Non-pigmented ciliary epithelial cell (primary cell): ENCODE measurements at regions not wholly inside any gene's neighbourhood (a gene's known extent, or its start where the extent isn't known, plus 50 kb on each side); places are given as distances from the start of the nearest gene placed in this dataset.

Source experiments
- DNase-seq: peaks from one replicate; pipeline ENCODE4 v3.0.0-alpha.2; 2010; ENCODE audit warnings: low read depth

DNA sequence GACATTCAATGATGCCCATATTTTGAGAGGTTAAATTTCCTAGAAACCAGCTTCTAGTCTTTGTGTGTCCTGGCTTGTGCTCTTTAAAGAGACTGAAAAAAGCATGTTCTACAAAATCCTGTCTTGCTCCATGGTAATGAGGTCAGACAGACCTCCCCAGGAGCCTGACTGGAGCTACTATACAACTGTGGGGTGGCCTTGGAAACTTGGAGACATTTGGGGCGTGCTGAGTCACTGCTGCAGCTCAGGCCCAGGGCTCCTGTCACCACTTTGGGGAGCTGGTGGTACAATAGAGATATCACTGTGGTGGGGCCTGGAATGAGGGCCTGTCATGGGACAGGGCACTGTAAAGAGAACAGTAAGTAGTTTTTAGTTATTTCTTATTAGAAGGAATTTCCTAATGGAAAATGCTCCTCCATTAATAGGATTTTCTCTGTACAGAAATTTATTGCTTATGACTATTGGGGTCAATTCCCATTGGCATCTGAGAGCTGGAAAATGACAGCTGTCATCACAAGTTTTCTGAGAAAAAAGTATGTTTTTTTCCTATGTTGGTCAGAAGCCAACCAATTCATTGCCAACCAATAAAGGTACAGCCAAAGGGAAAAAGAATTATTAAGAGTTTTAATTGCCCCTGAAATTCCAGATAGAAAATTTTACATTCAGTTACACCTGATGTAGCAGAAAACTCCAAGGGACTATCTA is 207.4 kb upstream of the JADE1 start:
- DNase-seq, result no peak

DNA sequence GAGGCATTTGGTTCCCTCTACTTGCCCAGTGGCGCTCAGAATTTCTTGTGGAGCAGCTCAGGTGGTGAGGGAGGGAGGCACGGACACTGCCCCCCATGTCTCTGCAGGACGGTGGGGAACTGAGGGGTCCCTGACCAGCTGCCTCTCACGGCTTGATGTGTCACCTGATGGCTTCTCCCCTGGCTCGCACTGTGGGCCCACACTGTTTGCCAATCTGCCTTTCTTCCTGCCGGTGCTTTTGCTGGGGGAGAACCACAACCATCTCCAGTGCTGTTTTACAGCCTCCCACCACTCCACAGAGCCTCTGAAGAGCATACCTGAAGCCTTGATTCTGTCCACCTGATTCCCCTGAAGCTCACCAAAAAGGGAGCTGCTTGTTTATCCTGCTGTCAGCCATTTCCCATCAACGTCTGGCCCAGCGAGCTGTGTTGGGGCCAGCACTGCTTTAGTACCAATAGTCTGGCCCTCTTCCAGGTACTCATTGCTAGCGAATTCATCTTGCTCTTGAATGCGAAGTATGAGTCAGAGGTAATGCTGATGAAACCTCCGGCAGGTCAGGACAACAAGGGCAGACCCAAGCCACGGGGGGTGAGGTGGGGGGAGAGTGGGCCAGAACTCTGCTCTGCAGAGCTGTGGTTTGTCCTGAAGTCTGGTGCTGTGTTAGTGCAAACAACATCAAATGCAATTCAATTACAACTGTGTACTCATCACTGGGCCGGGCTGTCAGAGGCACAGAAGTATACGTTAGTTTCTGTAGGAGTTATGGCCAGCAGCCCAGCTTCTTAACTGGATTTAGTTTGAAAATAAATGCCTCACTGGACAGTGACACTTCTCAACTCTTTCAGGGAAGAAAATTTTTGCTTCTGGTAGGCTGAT is 208.3 kb upstream of the JADE1 start:
- peak; percentile 95 for DNase-seq

DNA sequence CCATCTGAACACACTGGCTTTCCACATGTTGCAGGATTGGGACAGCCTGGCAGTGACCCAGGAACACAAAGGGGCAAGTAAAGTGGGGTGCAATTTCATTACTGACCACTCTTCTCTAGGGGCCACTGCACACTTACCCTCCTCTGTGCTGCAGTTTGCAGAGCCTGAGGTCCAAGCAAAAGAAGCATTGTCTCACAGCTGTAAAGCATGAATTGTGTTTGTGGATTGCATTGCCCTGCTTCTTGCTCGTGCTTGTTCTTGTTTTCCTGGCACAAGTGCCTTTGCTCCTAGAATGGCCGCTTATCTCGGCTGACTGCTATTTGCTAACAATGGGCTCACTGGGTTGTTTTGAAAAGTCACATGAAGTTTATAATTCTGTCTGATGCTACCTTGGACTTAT is 209.1 kb upstream of the JADE1 start:
- DNase-seq, result no peak

DNA sequence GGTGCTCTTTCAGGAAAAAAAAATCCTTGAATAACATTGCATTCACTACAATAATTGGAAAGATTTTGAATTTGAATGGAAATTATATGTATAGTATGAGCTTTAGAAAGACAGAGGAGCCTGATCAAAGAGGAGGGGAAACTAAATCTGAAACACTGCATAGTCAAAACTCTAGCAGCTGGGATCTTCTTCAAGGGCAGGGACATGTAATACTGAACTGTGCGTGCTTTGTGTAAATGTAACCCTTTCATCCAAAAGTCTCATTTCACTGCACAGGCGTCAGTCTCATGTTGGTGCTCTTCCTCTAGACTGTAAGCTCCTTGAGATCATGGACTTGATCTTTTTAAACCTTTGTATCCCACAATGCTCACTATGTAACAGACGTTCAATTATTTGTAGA is 212.0 kb upstream of the JADE1 start:
- DNase-seq, result no peak

DNA sequence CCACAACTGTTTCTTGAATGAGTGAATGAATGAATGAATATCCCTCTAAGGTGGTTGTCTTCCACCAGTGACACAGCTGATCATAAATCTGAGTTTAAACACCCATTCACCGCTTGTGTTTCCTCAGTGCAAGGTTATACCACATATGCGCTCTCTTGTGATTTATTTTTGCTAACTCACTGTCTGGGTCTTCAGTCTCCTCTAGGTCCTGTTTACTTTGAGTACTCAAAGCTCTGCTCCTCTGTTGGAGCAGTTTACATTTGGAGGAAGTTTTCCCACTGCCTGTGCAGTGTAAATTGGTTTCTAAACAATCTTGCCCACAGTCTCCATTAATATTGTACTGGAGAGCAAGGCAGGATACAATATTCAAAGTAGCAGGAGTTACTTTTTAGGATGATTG is 212.6 kb upstream of the JADE1 start:
- DNase-seq, result no peak

DNA sequence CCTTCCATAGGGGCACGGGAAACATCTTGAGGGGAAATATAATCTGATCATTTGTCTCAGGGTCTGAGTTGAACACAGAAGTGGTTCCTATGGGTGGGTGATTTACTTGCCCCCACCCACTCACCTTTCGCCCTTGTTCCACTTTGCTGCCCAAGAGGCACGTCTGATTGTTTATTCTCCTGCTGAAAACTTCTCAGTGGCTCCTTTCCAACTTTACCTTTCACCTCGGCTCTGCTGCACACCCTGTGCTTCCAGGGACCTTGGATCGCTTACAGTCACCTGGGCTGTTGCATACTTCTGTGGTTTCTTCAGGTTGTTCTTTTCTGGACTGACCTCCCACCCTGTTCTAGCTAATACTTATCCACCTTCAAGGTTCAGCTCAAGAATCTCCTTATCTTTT is 213.4 kb upstream of the JADE1 start:
- DNase-seq, result no peak

DNA sequence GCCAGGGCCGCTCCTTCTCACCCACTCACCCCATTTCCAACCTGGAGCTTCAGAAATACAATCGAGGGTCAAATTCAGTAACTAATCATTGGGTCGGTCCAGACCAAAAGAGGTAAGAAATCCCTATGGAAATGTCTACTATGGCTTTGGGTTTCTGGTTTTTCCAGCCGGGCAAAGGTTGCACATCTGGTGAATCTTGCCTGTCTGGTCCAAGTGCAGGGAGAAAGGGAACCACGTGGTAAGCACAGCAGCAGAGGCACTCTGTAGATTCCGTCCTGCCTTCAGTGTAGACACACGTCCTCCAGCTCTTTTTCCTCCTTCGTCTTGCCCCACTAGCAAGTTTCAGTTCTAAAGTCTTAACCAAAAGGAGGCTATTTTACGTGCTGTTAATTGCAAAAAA is 218.0 kb upstream of the JADE1 start:
- no peak for DNase-seq

DNA sequence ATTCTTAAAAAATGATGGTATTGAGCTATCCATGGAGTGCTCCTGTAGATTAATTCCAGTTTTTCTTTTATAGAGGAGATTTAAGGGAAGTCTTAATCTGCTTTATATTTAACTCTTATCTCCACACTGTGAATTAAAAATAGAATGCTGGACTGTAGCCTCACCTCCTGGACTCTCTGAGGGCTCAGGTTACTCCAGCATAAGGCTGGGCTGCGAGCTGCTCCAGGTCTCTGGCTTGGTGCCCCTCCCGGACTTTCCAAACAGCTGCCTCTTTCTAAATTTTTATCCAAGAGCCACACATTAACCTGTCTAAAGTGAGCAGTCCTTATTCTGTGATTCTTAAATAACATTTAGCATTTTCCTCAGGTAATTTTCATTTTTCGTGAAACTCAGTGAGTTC is 218.7 kb upstream of the JADE1 start:
- no peak for DNase-seq

DNA sequence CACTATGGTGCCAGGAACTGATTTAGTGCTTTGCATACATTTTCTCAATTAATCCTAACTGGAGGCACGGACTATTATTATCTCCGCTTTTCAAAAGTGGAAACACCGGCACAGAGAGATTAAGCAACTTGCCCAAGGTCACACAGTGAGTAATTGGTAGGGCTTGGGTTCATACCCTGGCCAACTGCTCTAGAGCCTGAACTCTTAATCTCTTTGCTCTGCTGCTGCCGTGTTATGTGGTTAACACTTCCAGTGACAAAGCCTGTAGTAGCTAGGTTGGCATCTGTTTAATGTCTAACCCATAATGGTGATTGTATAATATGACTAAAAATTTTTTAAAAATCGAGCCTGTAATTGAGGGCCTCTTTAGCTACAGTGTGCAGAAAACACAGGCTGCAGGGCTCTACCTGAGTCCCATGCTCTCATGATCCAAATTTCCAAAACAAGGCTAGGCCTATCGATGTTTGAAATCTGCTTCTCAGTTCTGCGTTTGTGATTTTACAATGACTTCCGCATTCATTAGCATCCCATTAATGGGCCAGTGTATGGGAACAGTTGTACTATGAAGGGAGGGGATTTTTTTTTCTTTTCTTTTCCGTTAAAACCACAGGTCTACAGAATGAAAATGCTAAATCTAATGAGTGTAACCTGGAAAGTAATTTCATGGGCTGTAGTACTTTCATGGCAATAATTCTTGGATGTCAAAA is 219.3 kb upstream of the JADE1 start:
- DNase-seq, result no peak

DNA sequence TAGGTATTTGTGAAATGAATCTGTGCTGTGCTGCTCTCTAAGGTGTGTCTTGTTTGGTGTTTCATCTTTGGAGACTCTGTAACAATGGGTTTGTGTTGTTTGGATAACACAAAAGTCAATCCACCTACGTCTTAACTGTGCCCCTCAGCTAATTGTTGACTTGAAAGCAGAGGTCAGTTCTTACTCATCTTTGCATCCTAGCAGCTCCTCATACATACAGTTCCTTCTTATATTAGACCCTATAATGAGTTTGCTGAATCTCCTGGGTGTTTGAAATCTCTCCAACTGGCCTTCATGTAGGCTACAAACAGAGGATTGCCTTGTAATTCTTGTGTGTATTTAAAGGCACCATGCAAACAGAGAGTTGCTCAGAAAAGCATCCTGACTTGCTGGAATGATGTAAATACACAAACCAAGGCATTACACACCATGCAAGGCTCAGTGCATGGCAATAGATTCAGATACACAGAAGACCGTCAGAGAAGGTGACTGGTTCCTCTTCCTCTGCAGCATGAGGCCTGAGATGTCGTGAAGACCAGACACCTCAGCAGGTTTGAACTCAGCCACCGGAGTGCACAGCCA is 220.0 kb upstream of the JADE1 start:
- DNase-seq, result no peak

DNA sequence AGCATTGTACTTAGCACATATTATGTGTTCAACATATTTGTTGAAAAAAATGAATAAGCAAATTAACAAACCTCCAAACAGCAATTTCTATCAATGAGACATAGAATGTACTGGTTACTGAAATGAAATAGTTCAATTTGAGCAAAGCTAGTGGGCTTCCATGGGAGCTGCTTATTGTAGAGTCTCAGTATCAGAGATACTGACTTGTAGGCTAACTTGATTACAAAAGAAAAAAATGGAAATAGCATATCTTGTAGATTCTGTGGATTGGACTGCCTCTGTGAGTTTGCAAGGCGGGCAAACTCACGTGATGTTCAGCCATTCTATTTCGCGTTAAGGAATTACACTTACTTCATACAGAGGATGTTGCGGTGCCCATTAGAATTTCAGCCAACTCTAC is 222.1 kb upstream of the JADE1 start:
- DNase-seq, result no peak

DNA sequence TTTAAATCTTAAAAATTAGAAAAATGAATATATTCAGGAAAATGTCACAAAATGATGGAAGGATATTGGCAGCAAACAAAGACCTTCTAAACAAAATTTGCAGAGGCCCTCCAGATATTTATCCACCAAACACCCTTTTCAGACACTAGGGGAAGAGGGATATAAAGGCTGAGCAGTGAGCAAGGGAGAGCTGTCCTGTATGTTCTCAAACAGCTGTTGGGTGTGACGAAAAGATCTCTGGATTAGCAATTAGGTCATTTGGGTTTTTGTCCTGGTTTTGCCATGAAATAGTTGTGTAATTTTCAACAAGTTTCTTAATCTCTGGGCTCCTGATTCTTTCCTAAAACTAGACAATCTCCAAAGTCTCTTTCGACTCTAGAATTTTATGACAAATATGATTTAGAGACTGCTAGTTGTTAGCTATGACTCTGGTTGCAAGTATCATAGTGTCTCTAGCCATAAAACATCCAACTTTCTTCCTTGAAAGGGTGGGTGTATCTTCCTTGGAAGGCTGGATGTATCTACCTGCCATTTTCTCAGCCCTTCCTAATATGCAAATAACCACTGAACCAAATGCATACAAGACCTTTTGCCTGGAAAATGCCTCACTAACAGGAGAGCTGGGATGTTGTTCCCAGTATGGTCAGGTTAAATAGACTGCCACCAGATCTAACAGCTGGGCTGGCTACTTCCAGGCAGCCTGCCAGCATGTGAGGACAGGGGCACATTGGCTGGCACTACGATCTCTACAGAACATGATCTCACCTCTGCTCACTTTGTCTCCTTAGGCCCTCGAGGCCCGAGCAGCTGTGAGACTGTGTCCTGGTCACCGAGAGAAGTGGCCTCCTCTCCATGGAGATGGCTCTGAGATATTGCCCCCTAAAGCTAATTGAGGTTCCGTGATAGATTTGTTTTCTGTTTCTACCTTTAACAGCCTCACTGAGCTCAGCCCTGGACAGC is 225.5 kb upstream of the JADE1 start:
- no peak for DNase-seq

DNA sequence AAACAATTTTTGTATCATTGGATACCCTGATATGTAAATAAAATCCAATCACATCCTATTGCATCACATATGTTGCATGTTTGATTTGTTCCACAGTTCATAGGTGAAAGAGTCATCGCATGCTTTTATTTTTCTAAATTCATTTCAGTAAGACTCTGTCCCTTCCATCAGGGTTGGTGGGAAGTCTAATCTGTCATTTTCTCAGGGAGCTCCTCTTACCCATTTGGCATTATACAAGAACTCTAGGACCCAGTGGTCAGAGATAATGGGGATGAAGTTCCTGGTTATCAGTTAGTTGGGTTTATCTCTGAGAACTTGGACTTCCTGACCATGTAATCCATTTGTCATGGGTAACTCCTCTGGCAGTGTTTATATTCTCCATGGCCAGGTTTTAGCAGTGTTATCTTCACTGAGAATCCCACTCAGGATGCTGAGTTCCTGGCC is 227.1 kb upstream of the JADE1 start:
- DNase-seq, result no peak

DNA sequence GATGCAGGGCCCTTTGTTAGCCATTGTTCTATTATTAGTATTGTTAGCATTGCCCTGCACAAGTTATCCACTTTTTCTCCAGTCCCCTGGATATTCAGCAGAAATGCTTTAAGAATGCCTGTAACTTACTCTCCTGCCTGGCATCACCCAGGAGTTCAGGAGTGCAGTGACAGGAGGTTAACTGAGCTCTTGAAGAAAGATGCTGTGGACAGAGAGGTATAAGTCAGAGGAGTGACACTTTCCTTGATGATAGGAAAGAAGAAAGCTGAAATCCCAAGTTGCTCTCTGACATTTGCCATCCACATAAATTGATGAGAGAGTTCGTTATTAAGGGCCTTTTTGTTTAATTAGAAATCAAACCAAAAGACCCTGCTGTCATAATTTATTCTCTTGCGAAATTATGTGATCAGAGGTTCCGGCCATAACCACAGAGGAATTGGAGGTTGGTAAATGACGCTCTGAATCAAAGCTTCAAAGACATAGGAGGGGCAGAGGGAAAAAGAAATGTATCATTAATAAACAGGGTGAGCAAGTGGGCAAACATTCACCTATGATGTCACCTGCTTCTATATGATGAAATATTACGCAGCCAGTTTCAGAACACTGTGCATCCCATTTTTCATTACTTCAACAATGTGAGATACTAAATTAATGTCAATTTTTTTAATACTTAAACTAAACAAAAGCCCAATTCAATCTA is 230.2 kb upstream of the JADE1 start:
- no peak for DNase-seq

DNA sequence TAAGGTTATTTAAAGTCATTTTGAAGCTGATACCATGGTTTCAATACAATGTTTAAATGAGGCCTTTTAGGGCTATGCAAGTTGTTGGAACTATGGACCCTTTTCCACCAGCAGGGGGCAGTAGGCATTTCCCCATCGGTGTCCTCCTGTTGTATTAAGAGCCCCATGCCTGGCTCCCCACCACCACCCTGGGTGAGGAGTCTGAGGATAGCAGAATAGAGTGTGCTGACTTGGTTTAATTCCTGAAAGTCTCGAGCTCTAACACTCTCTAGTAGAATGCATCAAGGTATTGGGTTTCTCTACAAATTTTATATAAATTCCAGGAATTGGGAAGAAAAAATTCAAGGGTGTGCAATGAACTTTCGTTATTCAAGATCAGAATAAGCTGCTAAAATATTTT is 234.8 kb upstream of the JADE1 start:
- no peak for DNase-seq

DNA sequence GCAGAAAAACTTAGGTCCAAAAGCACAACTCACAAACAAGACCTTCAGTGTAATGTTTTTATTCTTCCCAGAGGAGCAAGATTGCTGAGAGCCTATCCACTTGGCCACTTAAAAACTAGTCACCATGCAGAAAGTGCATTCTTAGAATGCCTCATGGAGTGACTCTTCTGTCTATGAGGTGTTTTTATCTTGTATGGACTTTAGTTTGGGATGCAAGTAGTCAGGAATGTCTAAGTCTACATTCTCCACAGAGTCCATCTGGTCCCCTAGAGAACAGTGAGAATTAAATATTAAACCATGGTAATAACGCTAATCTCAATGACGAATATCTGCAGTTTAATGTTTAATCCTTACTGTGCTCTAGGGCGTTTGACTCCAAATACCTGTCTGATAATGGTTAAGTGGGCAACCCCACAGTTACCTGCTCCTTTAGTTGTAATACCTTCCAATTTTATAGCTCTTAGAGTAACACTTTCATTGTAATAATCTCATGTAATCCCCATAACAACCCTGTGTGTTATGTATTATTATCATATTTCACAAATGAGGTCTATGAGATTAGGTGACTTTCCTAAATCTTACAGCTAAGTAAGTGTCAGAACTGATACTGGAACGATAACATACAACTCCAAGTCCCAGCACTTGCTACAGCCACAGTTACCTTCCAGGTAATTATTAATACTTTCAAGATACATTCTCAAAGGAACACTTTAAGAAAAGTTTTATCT is 235.6 kb upstream of the JADE1 start:
- DNase-seq, result peak; percentile 88

DNA sequence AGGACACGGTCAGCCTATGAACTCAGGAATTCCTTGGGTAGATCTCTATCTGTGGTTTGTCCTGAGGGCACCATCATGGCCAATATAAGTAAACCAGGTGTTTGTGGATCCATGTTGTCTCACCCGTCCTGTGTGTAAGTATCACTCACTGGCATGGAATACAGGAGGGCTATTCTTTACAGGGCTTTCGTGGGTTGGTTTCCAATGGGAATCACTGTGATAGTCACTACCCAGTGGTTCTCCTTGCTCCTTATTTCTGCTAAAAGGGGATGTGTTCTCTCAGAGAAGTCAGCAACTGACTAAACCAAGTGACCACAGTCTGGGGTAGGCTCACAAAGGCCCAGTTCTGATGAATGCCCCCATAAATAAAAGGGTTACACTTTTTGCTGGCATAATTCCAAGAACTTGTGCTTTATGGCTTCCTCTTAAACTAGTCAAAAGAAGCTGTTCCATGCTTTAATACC is 236.7 kb upstream of the JADE1 start:
- DNase-seq, result no peak

DNA sequence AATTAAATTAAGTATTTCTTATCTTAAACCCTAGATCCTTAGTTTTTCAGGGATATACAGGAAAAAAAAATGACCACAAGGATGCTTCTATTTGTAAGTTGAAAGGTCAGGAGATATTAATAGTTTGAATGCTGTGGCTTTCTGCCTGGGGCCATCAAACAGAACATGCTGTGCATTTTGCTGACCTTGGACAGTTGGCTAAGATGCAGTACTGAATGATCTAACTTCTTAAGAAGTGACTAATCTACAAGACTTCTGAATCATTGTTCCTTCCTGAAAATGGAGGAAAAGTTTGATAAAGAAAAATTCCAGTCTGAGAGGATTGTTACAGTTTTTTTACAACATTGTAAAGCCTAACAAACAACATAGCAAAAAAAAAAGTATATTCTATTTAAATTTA is 237.8 kb upstream of the JADE1 start:
- DNase-seq, result peak; percentile 96

DNA sequence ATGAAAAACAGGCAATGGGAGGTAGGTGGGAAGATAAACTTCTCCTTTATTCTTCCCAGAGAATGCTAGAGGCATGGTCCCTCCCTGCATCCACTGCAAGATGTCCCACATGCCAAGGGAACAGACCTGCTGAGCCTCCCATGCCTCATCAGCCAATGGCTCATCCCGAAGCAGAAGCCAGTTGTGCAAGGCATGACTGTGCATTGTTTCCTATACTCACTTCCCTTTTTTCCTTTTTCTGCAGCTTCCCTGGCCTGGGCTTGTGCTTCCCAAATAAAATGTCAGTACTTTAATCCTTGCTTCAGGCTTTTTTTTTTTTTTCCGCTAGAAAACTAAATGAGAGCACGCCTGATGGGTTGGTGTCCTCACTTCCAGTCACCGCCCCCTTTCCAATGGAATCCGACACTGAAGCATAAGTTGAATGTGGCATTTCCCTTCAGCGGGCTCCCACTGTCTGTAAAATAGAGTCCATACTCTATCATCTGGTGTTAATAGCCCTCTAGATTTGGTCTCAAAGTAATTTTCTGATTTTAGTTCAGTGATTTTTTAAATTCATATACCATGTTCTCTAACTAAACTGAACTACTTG is 239.0 kb upstream of the JADE1 start:
- DNase-seq, result no peak

DNA sequence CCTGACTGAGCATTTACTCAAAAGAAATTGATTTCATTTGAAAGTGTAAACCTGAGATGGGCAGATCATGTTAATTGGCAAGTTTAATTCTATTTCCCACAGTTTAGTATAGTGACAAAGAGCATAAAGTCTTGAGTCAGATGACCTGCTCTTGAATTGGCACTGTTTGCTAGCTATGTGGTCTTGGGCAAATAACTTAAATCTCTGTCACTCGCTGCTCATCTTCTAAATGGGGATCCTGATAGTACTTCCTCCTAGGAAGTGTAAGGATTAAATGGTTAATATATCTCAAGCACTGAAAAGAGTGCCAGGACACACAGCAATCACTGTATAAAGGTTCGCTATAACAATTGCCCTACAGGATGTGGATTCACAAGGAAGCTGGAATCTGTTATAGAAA is 242.8 kb upstream of the JADE1 start:
- DNase-seq, result no peak
